ENCODE measurements at regions not wholly inside any gene's neighbourhood (a gene's known extent, or its start where the extent isn't known, plus 50 kb on each side); places are given as distances from the start of the nearest gene placed in this dataset.

DNA sequence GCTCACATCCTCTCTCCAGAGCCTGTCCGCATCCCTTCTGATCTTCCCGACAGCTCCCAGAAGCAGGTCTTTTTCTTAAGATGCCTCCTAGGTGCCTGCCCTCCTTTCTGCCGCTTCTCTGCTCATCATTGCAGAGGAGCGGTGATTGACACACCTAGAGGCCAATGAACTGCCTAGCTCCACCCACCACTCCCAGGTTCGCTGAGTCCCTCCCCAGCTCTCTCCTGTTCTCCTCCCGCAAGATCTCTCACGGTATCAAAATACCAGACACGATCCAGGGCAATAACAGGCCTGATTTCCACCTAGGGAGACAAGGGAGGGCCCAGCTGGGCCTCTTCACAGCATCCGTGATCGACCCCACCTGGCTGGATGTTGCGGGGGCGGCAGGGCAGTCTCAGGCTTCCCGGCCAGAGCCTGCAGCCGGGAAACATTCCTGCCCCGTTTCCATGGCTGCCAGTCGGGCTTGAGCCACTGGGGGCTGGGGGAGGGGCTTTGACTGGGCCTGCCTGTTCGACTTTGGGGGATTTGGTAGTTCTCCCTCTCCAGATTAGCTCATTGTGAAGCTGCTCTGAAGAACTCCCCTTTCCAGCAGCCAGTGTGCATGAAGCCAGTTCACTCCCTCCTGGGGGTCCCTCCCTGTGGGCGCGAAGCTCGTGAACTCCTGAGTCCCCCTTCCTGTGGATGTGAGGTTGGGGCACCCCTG, 373.5 kb downstream of the RPS24 start:
- H3K4me3 ChIP-seq (replicated peaks; ENCODE audit: low read depth, low read length), result peak overlapping the region; percentile 35
- DNase-seq (ENCODE audit: extremely low read depth, low read depth), result peak; percentile 62
- TF ChIP-seq, protein P1, sequence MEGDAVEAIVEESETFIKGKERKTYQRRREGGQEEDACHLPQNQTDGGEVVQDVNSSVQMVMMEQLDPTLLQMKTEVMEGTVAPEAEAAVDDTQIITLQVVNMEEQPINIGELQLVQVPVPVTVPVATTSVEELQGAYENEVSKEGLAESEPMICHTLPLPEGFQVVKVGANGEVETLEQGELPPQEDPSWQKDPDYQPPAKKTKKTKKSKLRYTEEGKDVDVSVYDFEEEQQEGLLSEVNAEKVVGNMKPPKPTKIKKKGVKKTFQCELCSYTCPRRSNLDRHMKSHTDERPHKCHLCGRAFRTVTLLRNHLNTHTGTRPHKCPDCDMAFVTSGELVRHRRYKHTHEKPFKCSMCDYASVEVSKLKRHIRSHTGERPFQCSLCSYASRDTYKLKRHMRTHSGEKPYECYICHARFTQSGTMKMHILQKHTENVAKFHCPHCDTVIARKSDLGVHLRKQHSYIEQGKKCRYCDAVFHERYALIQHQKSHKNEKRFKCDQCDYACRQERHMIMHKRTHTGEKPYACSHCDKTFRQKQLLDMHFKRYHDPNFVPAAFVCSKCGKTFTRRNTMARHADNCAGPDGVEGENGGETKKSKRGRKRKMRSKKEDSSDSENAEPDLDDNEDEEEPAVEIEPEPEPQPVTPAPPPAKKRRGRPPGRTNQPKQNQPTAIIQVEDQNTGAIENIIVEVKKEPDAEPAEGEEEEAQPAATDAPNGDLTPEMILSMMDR (IDR thresholded peaks at IDR 0.05; ENCODE audit: low read depth, low read length, missing control alignments), result no peak

DNA sequence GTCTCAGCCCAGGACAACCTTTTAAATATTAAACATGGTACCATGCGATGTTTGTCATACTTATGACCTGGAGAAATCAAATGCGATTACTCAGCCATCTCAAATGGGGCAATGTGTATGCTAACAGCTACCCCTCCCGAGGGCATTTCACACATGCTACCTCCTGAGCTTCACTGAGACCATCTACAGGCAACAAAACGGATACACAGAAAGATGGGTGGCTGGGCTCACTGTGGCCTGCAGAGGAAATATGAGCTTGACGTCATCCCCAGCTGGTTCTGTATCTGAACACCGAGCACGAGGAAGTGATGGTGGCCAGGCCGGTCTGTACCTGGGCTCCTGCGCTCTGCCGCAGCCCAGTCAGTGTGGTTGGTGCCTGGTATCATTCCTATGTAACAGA, 374.3 kb downstream of the RPS24 start:
- H3K4me3 ChIP-seq (replicated peaks; ENCODE audit: low read depth, low read length), result no peak overlapping the region

DNA sequence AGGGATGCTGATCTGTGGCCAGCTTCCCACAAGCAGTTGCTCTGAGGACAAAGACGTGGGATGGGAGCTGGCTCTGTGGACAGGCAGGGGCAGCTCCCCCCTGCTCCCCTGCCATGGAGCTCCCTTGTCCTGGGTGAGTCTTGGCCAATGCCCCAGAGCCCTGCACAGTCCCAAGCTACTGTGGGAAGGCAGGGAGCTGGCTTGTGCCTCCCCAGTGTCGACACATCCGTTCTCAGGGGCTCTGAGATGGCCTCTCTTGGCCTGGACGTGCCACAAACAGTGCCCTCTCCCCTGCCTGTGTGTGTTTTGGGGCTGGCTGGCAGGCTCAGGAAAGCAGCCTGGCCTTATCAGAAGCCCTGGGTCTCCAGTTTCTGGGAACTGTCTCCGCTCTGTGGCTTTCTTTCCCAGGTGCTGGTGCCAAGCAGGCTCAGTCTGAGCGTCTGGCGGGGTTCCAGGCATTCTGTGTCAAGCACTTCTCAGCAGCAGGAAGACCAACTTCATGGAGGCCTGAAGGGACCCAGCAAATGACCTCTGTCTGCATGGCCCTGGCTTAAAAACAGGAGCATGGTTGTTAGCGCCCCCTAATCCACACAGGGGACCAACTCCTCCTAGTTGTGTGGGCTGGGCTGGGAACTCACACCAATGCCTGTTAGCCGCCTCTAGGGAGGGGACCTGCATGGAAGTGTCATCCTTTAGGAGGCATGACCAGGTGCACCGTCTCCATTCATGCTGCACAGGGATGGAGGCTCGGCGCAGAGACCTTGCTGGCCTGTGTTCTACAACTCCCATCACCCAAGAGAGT, 375.2 kb downstream of the RPS24 start:
- no peak overlapping the region for H3K4me3 ChIP-seq (replicated peaks; ENCODE audit: low read depth, low read length)
- DNase-seq (ENCODE audit: extremely low read depth, low read depth), result no peak
- TF ChIP-seq, protein P1 (IDR thresholded peaks at IDR 0.05; ENCODE audit: low read depth, low read length, missing control alignments), result no peak

More for the DNA sequence above, 374.3 kb downstream of the RPS24 start:
- TF ChIP-seq, protein P1 (IDR thresholded peaks at IDR 0.05; ENCODE audit: low read depth, low read length, missing control alignments), result no peak
- DNase-seq (ENCODE audit: extremely low read depth, low read depth), result no peak

DNA sequence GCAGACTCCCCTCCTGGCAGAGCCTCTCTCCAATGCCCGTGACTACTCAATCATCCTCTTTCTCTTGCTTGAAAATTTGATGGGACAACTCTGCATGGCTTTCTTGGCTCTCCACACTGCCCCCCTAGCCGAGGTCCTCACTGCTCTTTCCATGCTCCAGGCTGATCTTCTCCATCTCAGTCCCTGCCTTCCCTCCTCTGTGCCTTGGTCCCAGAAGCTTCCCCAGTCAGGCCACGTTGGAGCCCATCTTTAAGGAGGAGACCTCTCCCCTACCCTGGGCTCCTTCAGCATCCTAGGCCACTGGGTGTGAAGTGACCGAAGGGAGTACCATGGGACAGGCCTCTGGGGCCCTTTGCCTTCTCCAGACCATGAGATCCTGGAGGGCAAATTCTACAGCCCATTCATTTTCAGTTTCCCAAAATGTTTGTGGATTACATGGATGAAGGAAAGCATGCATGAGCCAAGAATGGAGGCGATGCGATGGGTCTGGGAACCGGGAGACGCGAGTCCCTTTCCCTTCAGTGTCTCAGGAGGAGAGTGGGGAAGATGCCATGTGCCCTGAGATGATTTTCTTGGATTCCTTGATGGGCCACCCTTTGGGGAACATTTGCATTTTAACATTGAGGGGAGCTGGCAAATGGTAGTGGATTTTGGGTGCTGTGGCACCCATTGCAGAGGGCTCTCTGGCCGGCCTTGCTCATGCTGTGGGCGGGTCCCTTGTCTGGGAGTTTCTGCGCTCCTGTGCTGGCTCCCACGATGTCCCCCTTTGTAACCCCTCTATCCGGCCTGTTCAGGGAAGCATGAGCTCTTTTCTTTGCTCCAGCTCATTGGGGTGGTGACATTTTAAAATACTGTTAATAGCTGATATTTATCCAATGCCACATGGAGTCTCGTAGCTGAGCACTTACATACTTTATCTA, 376.6 kb downstream of the RPS24 start:
- H3K4me3 ChIP-seq (replicated peaks; ENCODE audit: low read depth, low read length), result no peak overlapping the region
- TF ChIP-seq, protein P1 (IDR thresholded peaks at IDR 0.05; ENCODE audit: low read depth, low read length, missing control alignments), result no peak
- DNase-seq (ENCODE audit: extremely low read depth, low read depth), result no peak

DNA sequence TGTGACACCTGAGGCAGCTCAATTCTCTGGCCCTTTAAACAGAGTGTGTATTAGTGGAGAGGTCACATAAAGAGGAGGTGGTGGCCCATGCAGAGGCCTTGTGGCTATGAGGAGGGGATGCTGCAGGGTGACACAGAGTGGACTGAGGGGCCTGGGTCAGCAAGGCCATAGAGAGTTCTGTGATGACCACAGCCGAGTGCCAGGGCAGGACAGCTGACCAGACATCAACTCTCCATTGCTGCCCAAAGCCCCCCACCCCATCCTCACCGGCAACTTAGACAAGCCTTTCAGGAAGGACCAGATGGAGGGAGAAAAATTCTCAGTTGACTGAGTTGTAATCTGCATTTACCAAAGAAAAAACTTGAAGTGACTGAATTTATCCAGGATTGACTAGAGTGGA, 378.1 kb downstream of the RPS24 start:
- DNase-seq (ENCODE audit: extremely low read depth, low read depth), result no peak
- H3K4me3 ChIP-seq (replicated peaks; ENCODE audit: low read depth, low read length), result no peak overlapping the region
- TF ChIP-seq, protein P1 (IDR thresholded peaks at IDR 0.05; ENCODE audit: low read depth, low read length, missing control alignments), result no peak

DNA sequence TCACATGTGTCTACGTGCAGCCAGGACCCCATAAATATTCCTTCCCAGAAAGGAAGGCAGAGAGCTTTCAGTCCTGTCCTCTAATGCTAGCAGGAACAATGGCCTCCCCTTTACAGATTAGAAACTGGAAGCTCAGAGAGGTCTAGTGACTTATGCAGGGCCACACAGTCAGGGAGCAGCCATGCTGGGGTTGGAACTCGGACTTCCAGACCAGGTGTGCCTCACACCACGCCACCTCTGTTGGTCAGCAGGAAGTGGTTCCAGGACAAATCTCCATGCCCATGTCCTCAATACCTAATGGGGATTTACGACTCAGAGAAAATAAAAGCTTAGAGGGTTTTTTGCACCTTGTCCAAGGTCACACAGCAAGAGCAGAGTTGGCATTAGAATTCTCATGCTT, 378.9 kb downstream of the RPS24 start:
- H3K4me3 ChIP-seq (replicated peaks; ENCODE audit: low read depth, low read length), result no peak overlapping the region
- DNase-seq (ENCODE audit: extremely low read depth, low read depth), result no peak
- TF ChIP-seq, protein P1 (IDR thresholded peaks at IDR 0.05; ENCODE audit: low read depth, low read length, missing control alignments), result no peak
